IPS-18c (cell line): ENCODE measurements at regions not wholly inside any gene's neighbourhood (a gene's known extent, or its start where the extent isn't known, plus 50 kb on each side); places are given as distances from the start of the nearest gene placed in this dataset.

Experiments
- H3K4me3 ChIP-seq: 2 replicates; pipeline ENCODE4 v1.7.0; 2013; ENCODE audit warnings: low read depth, mild to moderate bottlenecking, low read length, moderate library complexity; ENCODE audit not compliant: insufficient read depth
- H3K9me3 ChIP-seq: one replicate; pipeline ENCODE4 v1.6.1; 2013; ENCODE audit warnings: mild to moderate bottlenecking, low read length, moderate library complexity; ENCODE audit not compliant: control insufficient read depth, insufficient read depth

DNA sequence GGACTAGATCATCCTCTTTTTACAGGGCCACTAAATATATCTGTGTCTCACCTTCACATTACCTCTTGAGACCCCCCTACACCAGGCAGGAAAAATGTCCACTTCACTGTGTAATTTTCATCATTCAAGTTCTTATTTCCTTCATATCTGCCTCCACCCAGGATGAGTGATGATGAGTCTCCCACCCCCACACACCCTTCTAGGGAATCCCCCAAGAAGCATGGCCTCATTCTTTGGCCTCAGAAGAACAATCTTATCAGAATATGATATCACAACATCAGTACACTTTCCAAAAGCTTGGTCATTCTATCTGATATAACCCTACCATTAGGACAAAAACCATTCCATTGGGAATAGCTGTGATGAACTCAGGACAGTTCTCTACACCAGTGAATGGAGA is 170.3 kb upstream of the DUSP10 start:
- Histone ChIP-seq H3K9me3 (no peaks in the 10 kb centered on the region), H3K4me3 (no peak overlapping the region)

DNA sequence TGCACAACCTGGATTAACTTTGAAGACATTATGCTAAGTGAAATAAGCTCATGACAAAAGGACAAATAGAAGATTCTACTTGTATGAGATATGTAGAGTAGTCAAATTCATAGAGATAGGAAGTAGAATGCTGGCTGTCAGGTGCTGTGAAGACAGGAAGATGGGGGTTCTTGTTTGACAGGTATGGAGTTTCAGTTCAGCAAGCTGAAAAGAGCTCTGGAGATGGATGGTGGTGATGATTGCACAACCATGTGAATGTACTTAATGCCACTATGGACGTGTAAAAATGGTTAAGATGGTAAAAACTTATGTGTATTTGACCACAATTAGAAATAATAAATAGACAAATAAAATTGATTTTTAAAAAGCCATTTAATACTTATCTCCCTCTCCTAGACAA is 169.8 kb upstream of the DUSP10 start:
- Histone ChIP-seq H3K4me3 (no peak overlapping the region), H3K9me3 (no peaks in the 10 kb centered on the region)

DNA sequence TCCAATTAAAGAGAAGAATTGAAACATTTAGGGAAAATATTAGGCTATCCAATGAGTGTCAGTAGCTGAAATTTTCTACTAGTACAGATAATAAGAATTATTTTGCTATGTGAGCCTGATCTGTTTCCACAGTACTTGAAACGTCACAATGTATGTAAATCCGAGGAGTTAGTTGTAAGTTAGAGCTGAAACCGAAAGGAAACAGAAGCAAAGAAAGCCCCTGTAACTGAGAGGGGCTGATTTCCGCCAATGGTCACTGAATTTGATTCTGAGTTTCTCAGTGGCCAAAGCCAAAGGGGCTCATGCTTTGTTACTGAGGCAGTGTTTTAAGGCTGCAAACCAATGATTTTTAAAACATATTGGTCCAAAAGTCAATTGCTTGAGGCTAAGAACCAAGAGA is 168.3 kb upstream of the DUSP10 start:
- no peaks in the 10 kb centered on the region for H3K9me3 ChIP-seq
- H3K4me3 ChIP-seq = no peak overlapping the region

DNA sequence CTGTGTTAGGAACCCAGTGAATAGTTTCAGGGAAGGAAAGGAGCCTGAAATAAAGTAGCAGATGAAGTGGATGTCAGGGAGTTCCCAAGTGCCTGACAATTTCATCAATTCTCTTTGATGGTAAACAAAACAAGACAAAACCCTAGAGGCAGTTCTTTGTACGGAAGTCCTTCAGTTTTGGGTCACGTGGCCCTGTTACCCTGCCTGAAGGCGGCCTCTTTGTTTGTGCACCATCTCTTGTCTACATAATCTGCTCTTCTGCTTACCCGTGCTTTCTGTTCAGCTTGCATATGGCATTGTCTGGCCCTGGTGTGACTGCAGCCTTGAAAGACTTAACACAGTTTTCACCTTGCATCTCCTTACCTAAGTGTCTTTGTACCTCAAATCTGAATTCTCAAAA is 166.7 kb upstream of the DUSP10 start:
- H3K4me3 ChIP-seq = no peak overlapping the region
- no peaks in the 10 kb centered on the region for H3K9me3 ChIP-seq

DNA sequence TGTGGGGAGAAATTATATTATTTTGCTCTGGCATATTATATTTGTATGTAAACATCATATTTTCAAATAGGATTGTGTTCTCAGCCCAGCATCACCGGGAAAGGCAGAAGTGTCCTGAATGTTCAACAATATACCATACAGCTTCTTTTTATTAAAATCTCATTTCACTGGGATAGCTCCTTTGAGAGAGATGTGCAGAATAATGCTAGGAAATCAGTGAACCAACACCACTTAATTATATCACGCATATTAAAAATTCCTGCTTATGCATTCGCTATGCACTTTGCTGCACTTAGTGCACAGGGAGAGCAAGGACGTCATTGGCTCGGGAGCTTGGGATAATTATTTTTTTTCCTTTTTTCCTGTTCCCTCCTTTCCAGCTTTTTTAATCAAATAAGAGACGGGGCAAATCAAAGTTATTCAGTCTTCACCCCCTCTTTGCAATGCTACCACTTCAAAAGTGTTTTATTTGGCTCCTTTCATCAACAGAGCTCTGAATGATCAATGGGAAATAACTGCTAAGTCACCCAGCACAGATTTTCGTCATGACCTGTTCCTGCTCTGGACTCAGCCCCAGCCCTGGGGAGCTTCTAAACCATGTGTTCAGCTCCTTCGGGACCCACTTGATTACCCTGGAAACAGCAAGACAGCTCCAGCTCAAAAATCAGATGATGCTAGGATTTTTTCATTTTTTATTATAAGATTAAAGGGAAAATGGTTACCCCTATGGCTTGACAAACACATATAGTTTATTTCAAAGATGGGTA is 165.5 kb upstream of the DUSP10 start:
- no peak overlapping the region for H3K4me3 ChIP-seq
- no peaks in the 10 kb centered on the region for H3K9me3 ChIP-seq

DNA sequence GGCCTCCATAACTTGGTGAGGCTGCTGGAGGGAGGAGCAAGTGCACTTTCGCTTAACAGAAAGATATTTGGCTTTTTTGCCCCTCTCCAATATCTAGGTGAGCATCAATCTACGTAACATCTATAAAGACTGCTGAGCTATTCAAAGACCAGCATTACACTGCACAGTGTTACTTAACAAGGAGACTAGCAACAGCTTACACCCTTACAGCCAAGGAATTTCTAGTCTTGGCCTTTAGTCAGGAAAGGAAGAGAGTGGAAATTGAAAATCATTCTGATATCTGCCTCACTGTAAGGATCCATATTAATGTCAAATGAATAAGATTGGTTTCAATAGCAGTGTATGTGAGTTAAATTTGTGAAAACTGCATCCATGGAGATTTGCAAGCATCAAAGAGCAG is 163.9 kb upstream of the DUSP10 start:
- Histone ChIP-seq H3K9me3 (no peaks in the 10 kb centered on the region), H3K4me3 (no peak overlapping the region)

DNA sequence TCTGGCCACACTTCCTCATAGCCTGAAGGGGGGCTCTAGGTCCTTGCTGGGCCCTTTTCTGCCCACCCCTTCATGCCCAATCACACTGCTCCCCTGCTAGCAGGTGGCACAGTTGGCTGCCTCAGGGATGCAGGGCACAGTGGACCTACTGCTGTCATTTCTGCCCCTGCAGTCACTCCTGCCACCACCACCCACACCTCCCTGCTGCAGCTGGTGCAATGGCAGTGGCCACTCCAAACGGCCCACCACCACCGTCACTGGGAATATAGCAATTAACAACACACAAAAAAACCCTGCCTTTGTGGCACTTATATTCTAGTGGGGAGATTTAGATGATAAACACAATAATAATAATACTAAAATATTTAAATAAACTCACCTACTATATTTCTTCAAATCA is 162.4 kb upstream of the DUSP10 start:
- Histone ChIP-seq H3K9me3 (no peaks in the 10 kb centered on the region), H3K4me3 (no peak overlapping the region)

DNA sequence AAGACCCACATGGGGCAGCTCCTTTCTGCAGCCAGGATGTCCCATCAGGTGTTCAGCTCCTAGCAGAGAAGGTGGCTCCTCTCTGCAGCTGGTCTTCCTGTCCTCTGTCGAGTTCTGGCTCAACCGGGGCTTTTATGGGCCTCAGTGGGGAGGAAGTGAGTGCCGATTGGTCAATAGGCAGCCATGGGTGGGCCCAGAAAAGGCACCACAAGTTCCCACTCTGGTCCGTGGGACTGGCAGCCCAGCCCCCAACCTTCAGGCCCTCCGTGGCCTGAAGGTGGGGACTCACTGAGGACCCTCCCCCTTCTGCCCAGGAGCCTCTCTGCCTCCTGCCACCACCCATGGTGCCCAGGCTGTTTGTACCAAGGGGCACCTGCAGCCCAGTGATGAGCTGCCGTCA is 161.7 kb upstream of the DUSP10 start:
- no peak overlapping the region for H3K4me3 ChIP-seq
- no peaks in the 10 kb centered on the region for H3K9me3 ChIP-seq

DNA sequence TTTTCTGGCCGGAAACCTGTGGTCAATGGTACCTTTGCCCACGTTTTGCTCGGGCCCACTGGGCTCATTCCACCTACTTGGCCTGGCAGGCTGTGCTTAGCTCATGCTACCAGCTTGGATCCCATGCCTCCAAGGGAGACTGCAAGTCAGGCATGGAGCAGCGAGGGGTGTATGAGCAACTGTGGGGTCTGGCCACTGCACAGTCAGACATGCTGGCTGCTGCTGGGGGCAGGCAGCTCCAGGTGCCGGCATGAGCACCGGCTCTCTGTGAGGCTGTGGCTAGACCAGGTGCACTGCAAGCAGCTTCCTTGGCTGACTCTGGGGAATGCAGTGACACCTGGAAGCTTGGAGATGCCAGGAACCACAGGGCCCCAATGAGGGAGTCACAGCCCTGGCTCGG is 161.1 kb upstream of the DUSP10 start:
- no peak overlapping the region for H3K4me3 ChIP-seq

DNA sequence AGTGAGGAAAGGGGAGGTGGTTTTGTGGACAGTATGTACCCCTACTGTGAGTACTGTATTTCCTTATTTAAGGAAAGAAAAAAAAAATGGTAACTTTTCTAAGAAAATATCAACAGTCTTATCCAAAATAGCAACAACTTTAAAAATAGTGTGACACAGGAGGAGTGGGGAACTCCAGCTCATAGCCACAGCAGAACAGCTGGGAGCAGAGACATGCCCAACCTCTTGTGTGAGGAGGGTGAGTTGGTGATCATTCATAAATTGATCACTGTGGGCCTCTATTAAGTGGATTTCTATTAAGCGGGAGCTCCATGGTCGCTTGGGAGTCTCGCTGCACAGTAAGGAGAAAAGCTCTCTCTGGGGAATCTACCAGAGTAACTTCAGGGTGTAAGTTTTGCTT is 158.8 kb upstream of the DUSP10 start:
- no peak overlapping the region for H3K4me3 ChIP-seq

More for the DNA sequence above, 161.1 kb upstream of the DUSP10 start:
- no peaks in the 10 kb centered on the region for H3K9me3 ChIP-seq

DNA sequence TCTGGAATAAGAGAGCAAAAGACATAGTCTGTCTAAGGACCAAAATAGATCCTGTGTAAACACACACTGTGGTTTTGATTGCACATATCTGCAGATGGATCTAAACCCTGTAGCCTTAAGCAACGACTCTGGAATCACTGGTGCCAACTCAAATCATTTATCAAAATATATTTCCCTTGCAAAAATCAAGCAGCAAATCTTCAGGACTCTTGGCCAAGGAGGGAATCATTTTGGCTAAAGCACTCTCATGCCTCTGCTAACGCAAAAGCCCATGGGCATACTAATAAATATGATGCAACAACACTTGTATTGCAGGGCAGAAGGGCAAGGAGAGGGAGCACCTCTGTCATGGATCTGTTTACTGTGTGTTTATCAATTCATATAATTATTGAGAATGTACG is 155.4 kb upstream of the DUSP10 start:
- Histone ChIP-seq H3K9me3 (no peaks in the 10 kb centered on the region), H3K4me3 (no peak overlapping the region)

More for the DNA sequence above, 158.8 kb upstream of the DUSP10 start:
- H3K9me3 ChIP-seq = no peaks in the 10 kb centered on the region

DNA sequence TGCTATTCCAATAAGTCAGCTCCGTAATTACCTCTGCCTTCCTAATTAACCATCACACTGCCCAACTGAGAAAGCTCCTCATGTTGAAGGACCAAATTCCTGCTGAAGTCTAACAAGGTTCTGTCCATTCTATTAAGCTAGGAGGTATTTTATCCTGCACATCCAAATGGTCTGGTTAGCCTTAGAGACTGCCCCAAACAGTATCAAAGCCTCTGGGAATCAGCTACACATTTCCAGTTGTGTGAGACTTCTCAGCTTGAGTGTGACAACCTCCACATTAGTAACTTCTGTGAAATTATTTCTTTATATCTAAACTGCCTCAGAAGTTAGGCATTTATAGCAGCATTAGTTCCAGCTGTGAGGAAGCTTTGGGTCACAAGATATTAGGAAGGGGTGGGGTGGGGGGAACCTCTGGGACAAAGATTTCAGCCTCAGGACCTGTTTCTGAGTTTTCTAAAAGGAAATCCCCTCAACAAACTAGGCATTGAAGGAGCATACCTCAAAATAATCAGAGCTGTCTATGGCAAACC is 150.5 kb upstream of the DUSP10 start:
- Histone ChIP-seq H3K9me3 (no peaks in the 10 kb centered on the region), H3K4me3 (no peak overlapping the region)

DNA sequence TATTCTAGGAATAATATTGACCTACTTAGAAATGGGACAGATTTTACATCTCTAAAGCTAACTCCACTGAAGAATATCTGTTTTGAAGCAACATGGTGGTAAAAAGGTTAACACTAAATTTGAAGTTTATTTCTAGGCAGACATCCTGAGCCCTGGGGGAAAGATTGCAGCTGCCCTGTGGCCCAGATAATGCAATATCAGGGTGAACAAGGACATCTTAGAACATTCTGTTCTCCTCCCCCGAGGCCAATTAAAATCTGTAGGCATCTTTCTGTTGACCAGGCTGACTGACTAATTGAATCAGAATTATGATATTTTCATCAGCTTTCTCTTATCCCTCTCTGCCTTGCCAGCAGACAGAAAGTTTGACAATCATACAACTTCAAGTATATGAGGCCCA is 149.8 kb upstream of the DUSP10 start:
- Histone ChIP-seq H3K4me3 (no peak overlapping the region), H3K9me3 (no peaks in the 10 kb centered on the region)

DNA sequence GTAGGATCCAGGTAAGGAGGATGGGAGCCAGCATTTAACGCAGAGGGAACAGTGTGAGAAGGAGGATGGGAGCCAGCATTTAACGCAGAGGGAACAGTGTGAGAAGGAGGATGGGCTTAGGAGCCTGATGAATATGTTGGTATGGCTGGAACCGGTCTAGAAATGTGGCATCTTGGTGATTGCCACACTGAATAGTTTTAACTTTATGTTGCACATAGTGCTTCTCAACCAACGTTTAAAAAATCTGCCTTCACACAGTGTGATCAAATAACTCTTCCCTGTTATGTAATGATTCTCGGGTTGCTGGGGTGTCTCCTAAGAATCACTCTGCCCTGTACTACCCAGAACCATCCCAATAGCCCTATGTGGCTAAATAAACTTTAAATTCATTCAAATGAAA is 146.9 kb upstream of the DUSP10 start:
- Histone ChIP-seq H3K9me3 (no peaks in the 10 kb centered on the region), H3K4me3 (no peak overlapping the region)

DNA sequence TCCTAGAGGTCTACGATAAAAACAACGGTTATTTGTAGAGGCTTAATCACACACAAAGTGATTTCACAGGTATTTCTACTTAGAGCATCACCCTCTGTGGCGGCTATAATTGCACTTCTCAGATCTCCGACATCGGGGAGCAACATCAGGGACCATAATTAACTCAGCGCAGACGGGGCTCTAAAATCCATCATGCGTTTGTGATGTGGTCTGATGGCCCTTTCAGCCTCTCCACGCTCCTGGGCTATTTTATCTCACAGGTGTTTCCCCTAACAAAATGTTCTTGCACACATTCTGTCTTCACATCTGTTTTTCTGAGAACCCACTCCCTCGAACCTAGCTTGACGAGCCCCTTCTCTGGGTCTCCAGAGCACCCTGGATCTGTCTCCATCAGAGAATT is 146.3 kb upstream of the DUSP10 start:
- H3K9me3 ChIP-seq = no peaks in the 10 kb centered on the region
- no peak overlapping the region for H3K4me3 ChIP-seq

DNA sequence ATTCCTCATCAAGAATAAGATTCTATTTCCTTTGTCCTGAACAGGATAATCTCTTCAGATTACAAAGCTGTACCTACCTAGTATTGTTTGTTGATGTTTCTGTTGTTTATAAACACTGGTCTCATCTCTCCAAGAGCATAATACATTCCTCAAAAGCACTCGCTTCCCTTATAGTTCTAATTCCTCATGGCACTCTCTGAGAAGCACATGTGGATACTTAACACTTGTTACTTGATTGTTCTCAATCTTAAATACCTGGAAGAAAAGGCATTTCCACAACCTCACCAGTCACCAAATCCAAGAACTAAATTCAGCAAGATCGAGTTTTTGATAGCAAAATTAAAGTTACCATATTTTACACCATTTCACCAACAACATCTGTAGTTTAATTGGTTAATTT is 145.9 kb upstream of the DUSP10 start:
- no peaks in the 10 kb centered on the region for H3K9me3 ChIP-seq
- H3K4me3 ChIP-seq = no peak overlapping the region

DNA sequence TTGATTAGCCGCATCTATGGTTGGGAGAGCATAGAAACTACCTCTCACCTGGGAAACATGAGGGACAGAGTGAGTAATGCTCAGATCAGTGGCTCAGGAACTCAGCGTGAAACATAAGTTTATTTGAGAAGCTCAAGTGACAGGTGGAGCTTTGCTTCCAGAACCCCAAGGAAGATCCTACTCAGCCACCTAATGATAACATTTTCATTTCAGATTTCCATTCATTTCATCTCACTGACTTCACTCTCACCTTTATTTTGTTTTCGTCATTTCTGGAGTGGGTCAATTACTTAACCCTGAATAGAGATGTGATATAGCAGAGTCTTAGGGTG is 145.5 kb upstream of the DUSP10 start:
- H3K9me3 ChIP-seq = no peaks in the 10 kb centered on the region
- no peak overlapping the region for H3K4me3 ChIP-seq

DNA sequence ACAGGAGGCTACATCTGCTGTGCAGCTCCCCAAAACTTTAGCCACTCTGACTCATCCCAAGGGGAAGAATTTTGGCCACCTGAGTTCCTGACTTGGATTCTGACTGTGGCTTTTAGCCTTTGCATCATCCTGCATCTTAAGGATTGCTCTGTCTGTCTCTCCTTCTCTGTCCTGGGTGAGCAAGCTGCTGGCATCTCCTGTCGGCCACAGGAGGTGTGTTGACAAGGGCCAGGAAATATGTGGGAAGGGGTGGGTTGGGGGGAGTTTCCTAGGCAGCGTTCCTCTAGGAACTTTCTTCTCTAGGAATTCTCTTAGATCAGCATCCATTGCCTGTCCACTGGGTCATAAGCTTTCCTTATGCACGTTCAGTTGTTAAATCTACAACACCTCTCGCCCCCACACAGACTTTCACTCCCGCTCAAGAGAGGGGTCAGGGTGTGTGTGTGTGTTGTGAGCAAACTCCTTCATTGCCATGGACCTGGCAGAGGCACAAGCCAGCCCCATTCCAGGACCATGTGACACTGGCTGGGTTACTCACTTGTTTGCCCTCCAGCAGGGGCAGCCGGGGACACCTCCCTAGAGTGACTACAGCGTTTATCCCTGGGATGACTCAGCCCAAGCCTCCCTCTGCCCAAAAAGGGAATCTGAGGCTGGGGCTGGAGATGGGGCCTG is 145.0 kb upstream of the DUSP10 start:
- H3K9me3 ChIP-seq = no peaks in the 10 kb centered on the region
- no peak overlapping the region for H3K4me3 ChIP-seq

DNA sequence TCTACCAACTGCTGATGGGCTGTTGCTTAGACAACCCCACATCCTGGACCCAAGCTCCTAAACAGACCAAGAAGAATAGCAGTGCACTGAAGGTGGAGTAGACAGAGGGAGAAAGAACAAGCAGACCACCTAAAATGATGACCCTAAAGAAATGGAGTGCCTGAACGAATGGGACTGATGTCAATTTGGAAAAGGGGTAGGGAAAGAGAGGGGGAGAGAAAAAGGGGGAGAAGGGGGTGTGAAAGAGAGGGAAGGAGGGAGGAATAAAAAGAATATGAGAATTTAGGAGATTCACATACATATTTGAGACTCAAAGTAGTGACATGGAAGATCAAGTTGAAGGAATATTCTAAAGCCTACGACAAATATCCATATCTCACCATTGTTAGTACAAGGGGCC is 144.4 kb upstream of the DUSP10 start:
- no peaks in the 10 kb centered on the region for H3K9me3 ChIP-seq
- no peak overlapping the region for H3K4me3 ChIP-seq
